ENCODE measurements at regions not wholly inside any gene's neighbourhood (a gene's known extent, or its start where the extent isn't known, plus 50 kb on each side); places are given as distances from the start of the nearest gene placed in this dataset.
A peak's percentile ranks its signal among the peaks of the same experiment; 100 is the strongest.

GRCh38 chr14:38730420-38730819 is 372.6 kb downstream of the SEC23A start:
- no peak overlapping the region for H3K27ac ChIP-seq (ENCODE audit: low read depth in 1 of 2, low read length in 2 of 2)
- no peak for ATAC-seq (ENCODE audit: low FRiP score)
- no peak overlapping the region for H3K4me3 ChIP-seq (ENCODE audit: low read length in 2 of 2)
- DNase-seq: no peak
- H3K4me1 ChIP-seq (ENCODE audit: control insufficient read depth in 1 of 2, insufficient read depth in 2 of 2, low read length in 2 of 2): no peaks in the 10 kb centered on the region
- H3K36me3 ChIP-seq (ENCODE audit: control insufficient read depth in 1 of 2, insufficient read depth in 2 of 2, low read length in 1 of 2): no peaks in the 10 kb centered on the region
- WGBS, 2 donors: 79 to 80% methylated on average over 3 of the region's 3 CpGs
- intact Hi-C loops (cut with DNase I): no loop called here
- peaks cover 3% of the 10 kb centered on the region for H3K9me3 ChIP-seq (ENCODE audit: control insufficient read depth, low read length)
- no peaks in the 10 kb centered on the region for H3K27me3 ChIP-seq (ENCODE audit: control insufficient read depth in 1 of 2, insufficient read depth in 2 of 2, low read length in 1 of 2)

GRCh38 chr14:38727731-38728130 is 375.3 kb downstream of the SEC23A start:
- Histone ChIP-seq H3K9me3 (ENCODE audit: control insufficient read depth, low read length) (no peaks in the 10 kb centered on the region), H3K4me1 (ENCODE audit: control insufficient read depth in 1 of 2, insufficient read depth in 2 of 2, low read length in 2 of 2) (peaks cover 0 to 1% of the 10 kb centered on the region in 2 donors), H3K27me3 (ENCODE audit: control insufficient read depth in 1 of 2, insufficient read depth in 2 of 2, low read length in 1 of 2) (no peaks in the 10 kb centered on the region), H3K36me3 (ENCODE audit: control insufficient read depth in 1 of 2, insufficient read depth in 2 of 2, low read length in 1 of 2) (no peaks in the 10 kb centered on the region), H3K27ac (ENCODE audit: low read depth in 1 of 2, low read length in 2 of 2) (no peak overlapping the region), H3K4me3 (ENCODE audit: low read length in 2 of 2) (no peak overlapping the region)
- ATAC-seq (ENCODE audit: low FRiP score) (no peak), DNase-seq (no peak)
- intact Hi-C loops (cut with DNase I): loop anchor here in 1 of 2 donors (5.0 kb wide), 1 partner anchor 285 kb away; no protein-coding TSS in a partner anchor
- WGBS, 2 donors: 90 to 94% methylated on average over 12 of the region's 12 CpGs

DNA sequence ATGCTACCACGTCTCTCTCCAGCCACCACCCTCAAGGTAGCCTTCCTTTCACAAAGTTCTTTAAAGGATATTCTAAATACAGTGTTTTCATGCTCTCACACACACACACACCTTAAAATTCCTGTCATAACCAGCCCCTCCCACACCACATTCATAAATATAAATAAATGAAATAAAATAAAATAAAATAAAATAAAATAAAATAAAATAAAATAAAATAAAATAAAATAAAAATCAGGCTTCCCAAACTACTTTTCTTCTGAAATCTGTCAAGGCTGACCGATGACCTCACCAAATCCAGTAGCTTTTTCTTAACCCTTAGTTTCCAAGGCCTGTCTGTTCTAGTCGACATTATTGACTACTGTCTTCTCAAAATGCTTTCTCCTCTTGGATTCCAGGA is 378.4 kb downstream of the SEC23A start:
- ATAC-seq (ENCODE audit: low FRiP score): no peak
- 71 to 80% methylated on average over 3 of the region's 3 CpGs for WGBS, 2 donors
- H3K9me3 ChIP-seq (ENCODE audit: control insufficient read depth, low read length): no peaks in the 10 kb centered on the region
- no peak for DNase-seq
- H3K4me3 ChIP-seq (ENCODE audit: low read length in 2 of 2): no peak overlapping the region
- no peaks in the 10 kb centered on the region for H3K36me3 ChIP-seq (ENCODE audit: control insufficient read depth in 1 of 2, insufficient read depth in 2 of 2, low read length in 1 of 2)
- H3K4me1 ChIP-seq (ENCODE audit: control insufficient read depth in 1 of 2, insufficient read depth in 2 of 2, low read length in 2 of 2): peaks cover 0 to 1% of the 10 kb centered on the region in 2 donors
- intact Hi-C loops (cut with DNase I): loop anchor here (5.0 kb wide), 1 partner anchor 288 kb away; no protein-coding TSS in a partner anchor
- no peaks in the 10 kb centered on the region for H3K27me3 ChIP-seq (ENCODE audit: control insufficient read depth in 1 of 2, insufficient read depth in 2 of 2, low read length in 1 of 2)
- no peak overlapping the region for H3K27ac ChIP-seq (ENCODE audit: low read depth in 1 of 2, low read length in 2 of 2)

DNA sequence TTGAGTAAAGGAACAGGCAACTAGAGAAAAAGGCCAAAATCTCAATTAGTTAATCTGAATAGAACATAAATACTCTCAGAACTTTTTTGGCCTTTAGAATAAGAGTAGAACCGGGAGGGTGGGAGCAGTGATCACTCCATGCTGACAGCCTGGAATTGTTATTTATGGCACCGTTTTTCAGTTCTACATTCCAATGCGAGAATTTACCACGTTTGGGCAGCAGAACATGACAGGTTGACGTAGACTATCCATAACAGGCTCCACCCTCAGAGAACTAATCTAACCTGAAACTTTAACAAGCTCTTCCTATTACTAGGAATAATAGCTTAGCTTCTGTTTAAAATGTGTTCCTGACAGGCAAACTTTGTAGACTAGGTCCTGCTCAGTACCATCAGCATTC is 379.1 kb downstream of the SEC23A start:
- ATAC-seq (ENCODE audit: low FRiP score) (no peak), DNase-seq (no peak)
- H3K36me3 ChIP-seq (ENCODE audit: control insufficient read depth in 1 of 2, insufficient read depth in 2 of 2, low read length in 1 of 2): no peaks in the 10 kb centered on the region
- H3K27me3 ChIP-seq (ENCODE audit: control insufficient read depth in 1 of 2, insufficient read depth in 2 of 2, low read length in 1 of 2): no peaks in the 10 kb centered on the region
- intact Hi-C loops (cut with DNase I): loop anchor here (2.0 to 5.0 kb wide), 2 partner anchors 143 to 288 kb away; no protein-coding TSS in a partner anchor
- no peak overlapping the region for H3K27ac ChIP-seq (ENCODE audit: low read depth in 1 of 2, low read length in 2 of 2)
- 5 to 6% methylated on average over 5 of the region's 5 CpGs for WGBS, 2 donors
- H3K4me1 ChIP-seq (ENCODE audit: control insufficient read depth in 1 of 2, insufficient read depth in 2 of 2, low read length in 2 of 2): peaks cover 0 to 1% of the 10 kb centered on the region in 2 donors
- H3K9me3 ChIP-seq (ENCODE audit: control insufficient read depth, low read length): no peaks in the 10 kb centered on the region
- H3K4me3 ChIP-seq (ENCODE audit: low read length in 2 of 2): no peak overlapping the region

DNA sequence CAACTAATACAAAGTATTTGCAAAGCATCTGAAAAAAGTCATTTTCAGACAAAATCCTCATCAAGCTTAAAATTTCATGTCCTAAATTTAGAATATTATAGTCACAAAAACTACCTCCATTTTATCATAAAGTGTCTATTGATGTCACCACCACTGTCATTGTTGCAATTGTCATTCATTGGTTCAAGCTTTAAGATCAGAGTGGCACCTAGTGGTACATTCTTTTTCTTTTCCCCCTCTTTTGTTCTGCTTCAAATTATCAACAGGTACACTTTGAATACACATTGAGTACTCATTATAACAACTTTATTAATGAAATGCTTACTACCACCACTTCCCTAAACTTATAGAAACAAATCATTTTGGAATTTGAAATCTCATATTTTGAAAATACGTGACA is 379.8 kb downstream of the SEC23A start:
- no peak overlapping the region for H3K27ac ChIP-seq (ENCODE audit: low read depth in 1 of 2, low read length in 2 of 2)
- H3K4me3 ChIP-seq (ENCODE audit: low read length in 2 of 2): no peak overlapping the region
- H3K4me1 ChIP-seq (ENCODE audit: control insufficient read depth in 1 of 2, insufficient read depth in 2 of 2, low read length in 2 of 2): peaks cover 0 to 1% of the 10 kb centered on the region in 2 donors
- intact Hi-C loops (cut with DNase I): loop anchor here (2.0 to 5.0 kb wide), 2 partner anchors 144 to 289 kb away; no protein-coding TSS in a partner anchor
- H3K9me3 ChIP-seq (ENCODE audit: control insufficient read depth, low read length): no peaks in the 10 kb centered on the region
- no peak for ATAC-seq (ENCODE audit: low FRiP score)
- H3K36me3 ChIP-seq (ENCODE audit: control insufficient read depth in 1 of 2, insufficient read depth in 2 of 2, low read length in 1 of 2): no peaks in the 10 kb centered on the region
- WGBS, 2 donors: 95 to 98% methylated on average over 1 of the region's 1 CpG
- H3K27me3 ChIP-seq (ENCODE audit: control insufficient read depth in 1 of 2, insufficient read depth in 2 of 2, low read length in 1 of 2): no peaks in the 10 kb centered on the region
- no peak for DNase-seq

GRCh38 chr14:38721822-38722431 is 381.1 kb downstream of the SEC23A start:
- H3K27ac ChIP-seq (ENCODE audit: low read depth in 1 of 2, low read length in 2 of 2): no peak overlapping the region
- intact Hi-C loops (cut with DNase I): loop anchor here (2.0 to 5.0 kb wide), 2 partner anchors 145 to 290 kb away; no protein-coding TSS in a partner anchor
- H3K4me3 ChIP-seq (ENCODE audit: low read length in 2 of 2): no peak overlapping the region
- H3K27me3 ChIP-seq (ENCODE audit: control insufficient read depth in 1 of 2, insufficient read depth in 2 of 2, low read length in 1 of 2): no peaks in the 10 kb centered on the region
- H3K9me3 ChIP-seq (ENCODE audit: control insufficient read depth, low read length): no peaks in the 10 kb centered on the region
- WGBS, 2 donors: 42 to 47% methylated on average over 4 of the region's 4 CpGs
- peak; percentile 86 for ATAC-seq (ENCODE audit: low FRiP score)
- H3K4me1 ChIP-seq (ENCODE audit: control insufficient read depth in 1 of 2, insufficient read depth in 2 of 2, low read length in 2 of 2): peaks cover 0 to 1% of the 10 kb centered on the region in 2 donors
- no peaks in the 10 kb centered on the region for H3K36me3 ChIP-seq (ENCODE audit: control insufficient read depth in 1 of 2, insufficient read depth in 2 of 2, low read length in 1 of 2)
- DNase-seq: peak; percentile 69 to 71

GRCh38 chr14:38718519-38718918 is 384.5 kb downstream of the SEC23A start:
- intact Hi-C loops (cut with DNase I): no loop called here
- no peaks in the 10 kb centered on the region for H3K27me3 ChIP-seq (ENCODE audit: control insufficient read depth in 1 of 2, insufficient read depth in 2 of 2, low read length in 1 of 2)
- DNase-seq (no peak), ATAC-seq (ENCODE audit: low FRiP score) (no peak)
- H3K4me1 ChIP-seq (ENCODE audit: control insufficient read depth in 1 of 2, insufficient read depth in 2 of 2, low read length in 2 of 2): no peaks in the 10 kb centered on the region
- H3K4me3 ChIP-seq (ENCODE audit: low read length in 2 of 2): no peak overlapping the region
- H3K27ac ChIP-seq (ENCODE audit: low read depth in 1 of 2, low read length in 2 of 2): no peak overlapping the region
- H3K36me3 ChIP-seq (ENCODE audit: control insufficient read depth in 1 of 2, insufficient read depth in 2 of 2, low read length in 1 of 2): no peaks in the 10 kb centered on the region
- no peaks in the 10 kb centered on the region for H3K9me3 ChIP-seq (ENCODE audit: control insufficient read depth, low read length)
- WGBS, 2 donors: 81 to 84% methylated on average over 2 of the region's 2 CpGs

- ATAC-seq (ENCODE audit: low FRiP score) (no peak), DNase-seq (no peak)
- H3K4me1 ChIP-seq (ENCODE audit: control insufficient read depth in 1 of 2, insufficient read depth in 2 of 2, low read length in 2 of 2): no peaks in the 10 kb centered on the region
- 26 to 30% methylated on average over 3 of the region's 3 CpGs for WGBS, 2 donors
- no peak overlapping the region for H3K4me3 ChIP-seq (ENCODE audit: low read length in 2 of 2)
- no peaks in the 10 kb centered on the region for H3K27me3 ChIP-seq (ENCODE audit: control insufficient read depth in 1 of 2, insufficient read depth in 2 of 2, low read length in 1 of 2)
- no peak overlapping the region for H3K27ac ChIP-seq (ENCODE audit: low read depth in 1 of 2, low read length in 2 of 2)
- intact Hi-C loops (cut with DNase I): no loop called here
- peaks cover 3% of the 10 kb centered on the region for H3K9me3 ChIP-seq (ENCODE audit: control insufficient read depth, low read length)
- H3K36me3 ChIP-seq (ENCODE audit: control insufficient read depth in 1 of 2, insufficient read depth in 2 of 2, low read length in 1 of 2): no peaks in the 10 kb centered on the region
Observed at GRCh38 chr14:38716926-38717325, 386.1 kb downstream of the SEC23A start.

DNA sequence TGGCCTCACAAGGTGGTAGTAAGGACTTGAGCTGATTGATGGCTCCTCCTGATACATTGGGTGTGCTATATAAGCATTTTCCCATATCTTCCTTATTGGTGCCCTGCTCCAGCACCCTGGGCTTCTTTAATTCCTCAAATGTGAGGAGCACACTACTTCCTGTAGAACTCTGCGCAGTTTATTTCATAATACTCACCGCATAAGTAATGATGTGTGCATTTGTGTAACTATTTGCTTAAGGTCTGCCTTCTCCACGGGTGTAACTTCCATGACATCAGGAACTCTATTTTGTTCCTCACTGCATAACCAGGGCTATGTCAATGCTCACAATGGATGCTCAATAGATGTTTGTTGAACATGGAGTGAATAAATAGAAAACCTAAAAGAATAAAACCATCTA is 392.2 kb downstream of the SEC23A start:
- Histone ChIP-seq H3K4me3 (ENCODE audit: low read length in 2 of 2) (no peak overlapping the region), H3K27me3 (ENCODE audit: control insufficient read depth in 1 of 2, insufficient read depth in 2 of 2, low read length in 1 of 2) (no peaks in the 10 kb centered on the region), H3K36me3 (ENCODE audit: control insufficient read depth in 1 of 2, insufficient read depth in 2 of 2, low read length in 1 of 2) (no peaks in the 10 kb centered on the region), H3K9me3 (ENCODE audit: control insufficient read depth, low read length) (peaks cover 3% of the 10 kb centered on the region), H3K27ac (ENCODE audit: low read depth in 1 of 2, low read length in 2 of 2) (no peak overlapping the region), H3K4me1 (ENCODE audit: control insufficient read depth in 1 of 2, insufficient read depth in 2 of 2, low read length in 2 of 2) (no peaks in the 10 kb centered on the region)
- intact Hi-C loops (cut with DNase I): no loop called here
- DNase-seq (no peak), ATAC-seq (ENCODE audit: low FRiP score) (no peak)
- WGBS, 2 donors: 67 to 74% methylated on average over 3 of the region's 3 CpGs

Data from aorta (tissue), 5 donors.